Brain microvascular endothelial cell (primary cell): ENCODE measurements at regions not wholly inside any gene's neighbourhood (a gene's known extent, or its start where the extent isn't known, plus 50 kb on each side); places are given as distances from the start of the nearest gene placed in this dataset.

Experiments used
- DNase-seq: peaks from one replicate; pipeline ENCODE4 v3.0.0-alpha.2; 2020
- H3K27ac ChIP-seq: fragments of 250-450 bp; sonication (Bioruptor Pico); 2 replicates; pipeline ENCODE4 v1.5.1; 2020; ENCODE audit warnings: mild to moderate bottlenecking, moderate library complexity
- H3K27me3 ChIP-seq: fragments of 250-450 bp; sonication (Bioruptor Pico); replicated peaks from 2 replicates; pipeline ENCODE4 v1.5.1; 2020; ENCODE audit warnings: mild to moderate bottlenecking
- H3K36me3 ChIP-seq: fragments of 250-450 bp; sonication (Bioruptor Pico); replicated peaks from 2 replicates; pipeline ENCODE4 v1.5.1; 2020; ENCODE audit warnings: mild to moderate bottlenecking
- H3K4me3 ChIP-seq: 2 replicates; pipeline ENCODE4 v1.5.1; 2011; ENCODE audit warnings: low read depth, mild to moderate bottlenecking, control low read depth, low read length, moderate library complexity
- in situ Hi-C: cut with HindIII; loops from 2 replicates; pipeline ENCODE4 v1.10.0; 2017; ENCODE audit warnings: low sequenced_read_pairs, low pct_ligation_motif_present
- TF ChIP-seq, protein P1 (sequence below): IDR thresholded peaks from 2 replicates; pipeline ENCODE4 v1.5.1; 2011; ENCODE audit warnings: low read depth, mild to moderate bottlenecking, moderate library complexity, low read length, control low read depth, inconsistent platforms; ENCODE audit errors: missing control alignments

DNA sequence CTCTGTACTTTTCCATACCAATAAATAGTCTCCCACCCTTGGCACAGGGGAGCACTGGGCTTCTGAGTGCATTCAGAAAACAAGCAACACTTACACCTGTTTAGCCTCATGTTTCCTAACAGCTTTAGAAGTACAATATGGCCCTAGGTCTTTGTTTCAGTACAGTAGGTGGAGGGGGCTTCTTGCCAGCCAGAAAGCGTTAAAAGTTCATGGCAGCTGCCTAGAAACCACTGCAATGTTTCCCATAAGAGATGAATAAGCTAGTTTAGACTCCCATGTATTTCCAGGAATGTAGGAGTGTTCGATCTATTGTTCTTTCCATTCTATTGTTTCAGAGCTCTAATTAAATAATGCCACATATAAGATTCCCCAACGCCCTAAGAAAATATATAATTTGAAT lies 444.8 kb downstream of the ARHGEF28 start:
- in situ Hi-C loops, result no loop called here
- DNase-seq, result no peak
- no peak overlapping the region for H3K4me3 ChIP-seq
- H3K27ac ChIP-seq, result no peak overlapping the region
- no peaks in the 10 kb centered on the region for H3K36me3 ChIP-seq
- no peaks in the 10 kb centered on the region for H3K27me3 ChIP-seq
- TF ChIP-seq, protein P1, sequence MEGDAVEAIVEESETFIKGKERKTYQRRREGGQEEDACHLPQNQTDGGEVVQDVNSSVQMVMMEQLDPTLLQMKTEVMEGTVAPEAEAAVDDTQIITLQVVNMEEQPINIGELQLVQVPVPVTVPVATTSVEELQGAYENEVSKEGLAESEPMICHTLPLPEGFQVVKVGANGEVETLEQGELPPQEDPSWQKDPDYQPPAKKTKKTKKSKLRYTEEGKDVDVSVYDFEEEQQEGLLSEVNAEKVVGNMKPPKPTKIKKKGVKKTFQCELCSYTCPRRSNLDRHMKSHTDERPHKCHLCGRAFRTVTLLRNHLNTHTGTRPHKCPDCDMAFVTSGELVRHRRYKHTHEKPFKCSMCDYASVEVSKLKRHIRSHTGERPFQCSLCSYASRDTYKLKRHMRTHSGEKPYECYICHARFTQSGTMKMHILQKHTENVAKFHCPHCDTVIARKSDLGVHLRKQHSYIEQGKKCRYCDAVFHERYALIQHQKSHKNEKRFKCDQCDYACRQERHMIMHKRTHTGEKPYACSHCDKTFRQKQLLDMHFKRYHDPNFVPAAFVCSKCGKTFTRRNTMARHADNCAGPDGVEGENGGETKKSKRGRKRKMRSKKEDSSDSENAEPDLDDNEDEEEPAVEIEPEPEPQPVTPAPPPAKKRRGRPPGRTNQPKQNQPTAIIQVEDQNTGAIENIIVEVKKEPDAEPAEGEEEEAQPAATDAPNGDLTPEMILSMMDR, result no peak

DNA sequence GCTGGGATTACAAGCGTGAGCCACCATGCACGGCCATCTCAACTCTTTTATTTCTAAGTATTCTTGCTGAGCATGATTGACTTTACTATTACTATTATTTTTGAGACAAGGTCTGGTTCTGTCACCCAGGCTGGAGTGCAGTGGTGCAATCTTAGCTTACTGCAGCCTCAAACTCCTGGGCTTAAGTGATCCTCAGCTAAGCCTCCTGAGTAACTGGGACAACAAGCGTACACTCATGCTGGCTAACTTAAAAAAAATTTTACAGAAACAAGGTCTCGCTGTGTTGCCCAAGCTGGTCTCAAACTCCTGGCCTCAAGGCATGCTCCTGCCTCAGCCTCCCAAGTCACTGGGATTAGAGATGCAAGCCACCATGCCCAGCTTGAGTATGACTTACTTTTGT lies 443.7 kb downstream of the ARHGEF28 start:
- Histone ChIP-seq H3K27ac (no peak overlapping the region), H3K36me3 (no peaks in the 10 kb centered on the region), H3K4me3 (no peak overlapping the region), H3K27me3 (no peaks in the 10 kb centered on the region)
- no peak for DNase-seq
- TF ChIP-seq, protein P1, result no peak
- in situ Hi-C loops, result no loop called here

DNA sequence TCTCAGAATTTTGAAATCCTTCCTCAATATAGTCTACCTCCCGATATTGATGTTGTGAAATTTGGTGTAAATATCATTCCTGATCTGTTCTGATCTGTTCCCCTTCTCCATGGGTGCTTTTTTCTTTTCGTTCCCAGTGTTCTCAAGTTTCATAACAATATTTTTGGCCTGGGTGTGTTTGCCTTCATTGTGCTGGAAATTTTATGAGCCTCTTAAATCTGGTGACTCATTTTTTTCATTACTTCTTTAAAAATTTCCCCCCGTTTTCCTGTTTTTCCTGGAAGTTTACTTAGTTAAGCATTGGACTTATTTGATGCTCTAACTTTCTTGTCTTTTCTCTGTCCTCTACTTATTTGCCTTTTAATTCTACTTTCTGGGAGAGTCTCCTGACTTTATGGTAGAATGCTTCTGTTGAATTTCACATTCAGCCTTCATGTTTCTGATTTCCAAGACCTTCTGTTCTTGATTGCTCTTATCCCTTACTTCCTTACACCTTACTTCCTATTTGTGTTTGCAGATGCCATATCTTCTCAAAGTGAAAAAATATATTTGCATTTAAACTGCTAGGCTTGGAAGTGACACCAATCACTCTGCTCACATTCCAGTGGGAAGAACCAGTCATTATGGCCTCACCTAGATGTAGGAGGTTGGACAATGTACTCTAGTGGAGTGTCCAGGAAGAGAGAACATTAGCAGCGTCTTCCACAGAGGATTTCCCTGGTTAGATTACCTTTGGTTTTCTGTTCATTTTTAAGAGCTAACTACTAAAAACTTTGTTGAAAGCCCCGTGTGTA lies 441.9 kb downstream of the ARHGEF28 start:
- no peaks in the 10 kb centered on the region for H3K27me3 ChIP-seq
- no peak overlapping the region for H3K27ac ChIP-seq
- no peak overlapping the region for H3K4me3 ChIP-seq
- TF ChIP-seq, protein P1, result no peak
- H3K36me3 ChIP-seq, result no peaks in the 10 kb centered on the region
- in situ Hi-C loops, result no loop called here
- no peak for DNase-seq

DNA sequence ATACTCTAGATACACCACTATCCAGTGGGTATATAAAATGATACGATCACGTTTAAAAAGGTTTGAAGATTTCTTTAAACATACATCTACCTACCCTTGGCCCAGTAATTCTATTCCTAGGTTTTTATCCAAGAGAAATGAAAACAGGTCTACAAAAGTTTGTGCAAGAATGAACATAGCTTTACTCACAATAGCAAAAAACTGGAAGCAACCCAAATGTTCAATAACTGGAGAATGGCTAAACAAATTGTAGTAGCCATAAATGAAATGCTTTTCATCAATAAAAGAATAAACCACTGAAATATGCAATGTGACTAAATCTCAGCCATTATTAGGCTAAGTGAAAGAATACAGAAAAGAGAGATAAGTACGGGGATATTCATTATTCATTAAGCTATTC lies 438.9 kb downstream of the ARHGEF28 start:
- H3K4me3 ChIP-seq, result no peak overlapping the region
- H3K27me3 ChIP-seq, result no peaks in the 10 kb centered on the region
- no peaks in the 10 kb centered on the region for H3K36me3 ChIP-seq
- DNase-seq, result no peak
- TF ChIP-seq, protein P1, result no peak
- no peak overlapping the region for H3K27ac ChIP-seq
- in situ Hi-C loops, result no loop called here

DNA sequence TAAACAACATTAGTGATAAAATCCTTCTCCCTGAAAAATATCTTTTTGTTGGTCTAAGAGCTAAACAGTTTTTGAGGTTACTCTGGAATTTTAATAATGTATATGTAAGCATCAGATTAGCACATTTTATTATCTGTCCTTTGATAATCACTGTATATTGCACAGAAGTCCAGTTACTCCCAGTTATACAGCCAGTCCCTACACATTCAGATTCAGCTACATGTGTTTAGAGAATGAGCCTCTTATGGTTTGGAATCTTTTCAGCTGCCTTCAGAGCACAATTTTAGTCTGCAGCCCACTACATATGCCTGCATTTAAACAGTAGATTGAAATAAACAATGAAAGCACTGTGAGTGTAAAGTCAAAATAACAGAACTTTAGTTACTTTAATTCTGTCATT lies 438.2 kb downstream of the ARHGEF28 start:
- DNase-seq, result no peak
- in situ Hi-C loops, result no loop called here
- no peaks in the 10 kb centered on the region for H3K36me3 ChIP-seq
- TF ChIP-seq, protein P1, result no peak
- H3K4me3 ChIP-seq, result no peak overlapping the region
- H3K27me3 ChIP-seq, result no peaks in the 10 kb centered on the region
- peak overlapping the region; percentile 57 for H3K27ac ChIP-seq

DNA sequence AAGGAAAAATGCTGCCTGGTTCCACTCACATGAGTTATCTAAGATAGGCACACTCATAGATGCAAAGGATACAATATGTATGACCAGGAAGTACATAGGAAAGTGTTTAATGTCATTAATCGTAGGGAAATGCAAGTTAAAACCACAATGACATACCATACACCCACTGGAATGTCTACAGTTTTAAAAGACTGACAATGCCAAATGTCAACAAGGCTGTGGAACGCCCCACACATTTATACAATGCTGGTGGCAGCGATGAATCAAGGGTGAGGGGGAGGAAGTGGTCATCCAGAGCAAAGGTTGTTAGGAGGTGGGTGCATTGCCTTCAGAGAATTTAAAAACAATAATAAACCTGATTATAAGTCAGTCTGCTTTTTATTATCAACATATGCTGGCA lies 437.8 kb downstream of the ARHGEF28 start:
- no peak overlapping the region for H3K4me3 ChIP-seq
- peak; percentile 85 for DNase-seq
- TF ChIP-seq, protein P1, result no peak
- no peaks in the 10 kb centered on the region for H3K27me3 ChIP-seq
- peak overlapping the region; percentile 57 for H3K27ac ChIP-seq
- H3K36me3 ChIP-seq, result no peaks in the 10 kb centered on the region
- in situ Hi-C loops, result no loop called here
